SHP77 (cell line): ENCODE measurements at regions not wholly inside any gene's neighbourhood (a gene's known extent, or its start where the extent isn't known, plus 50 kb on each side); places are given as distances from the start of the nearest gene placed in this dataset.

Source experiments
- DNase-seq, 2 experiments: peaks; one replicate each; lab custom pipeline; 2025; lab: John Stamatoyannopoulos, UW

GRCh38 chr14:46147452-46147851 lies 504.1 kb downstream of the RPL10L start:
- DNase-seq: no peak

GRCh38 chr14:46147024-46147423 lies 504.6 kb downstream of the RPL10L start:
- no peak for DNase-seq

GRCh38 chr14:46140445-46140844 lies 511.1 kb downstream of the RPL10L start:
- DNase-seq: no peak

DNA sequence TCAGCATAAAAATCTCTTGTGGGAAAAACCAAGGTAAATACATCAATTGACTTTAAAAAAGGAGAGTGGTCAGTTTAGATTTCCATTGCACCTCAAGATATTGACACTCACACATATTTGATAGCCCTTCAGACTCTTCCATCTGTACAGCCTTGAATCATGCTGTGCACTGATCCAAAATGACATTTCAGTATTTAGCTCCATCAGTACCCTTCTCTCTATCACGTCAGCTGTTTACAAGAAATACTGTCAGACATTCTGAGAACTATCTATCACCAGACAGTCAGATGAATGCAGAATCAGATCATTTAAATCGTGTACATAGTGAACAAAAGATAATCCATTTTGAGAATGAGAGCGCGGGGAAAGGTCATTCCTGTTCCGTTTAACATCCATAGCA lies 511.9 kb downstream of the RPL10L start:
- no peak for DNase-seq

DNA sequence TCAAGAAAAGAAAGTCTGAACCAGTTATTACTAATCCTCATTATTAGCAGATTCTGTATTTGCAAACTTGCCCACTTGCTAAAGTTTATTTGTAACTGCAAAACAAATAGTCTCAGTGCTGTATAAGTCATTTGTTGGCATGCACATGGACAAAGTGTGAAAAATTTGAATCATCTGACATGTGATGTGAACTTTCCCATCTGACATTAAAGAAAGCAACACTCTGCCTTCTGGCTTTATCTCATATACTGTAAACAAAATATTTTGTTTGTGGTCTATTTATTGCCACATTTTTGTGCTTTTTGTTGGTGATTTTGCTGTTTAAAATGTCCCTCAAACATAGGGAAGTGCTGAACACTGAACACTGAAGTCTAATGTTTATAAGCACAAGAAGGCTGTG lies 513.8 kb downstream of the RPL10L start:
- DNase-seq: no peak

DNA sequence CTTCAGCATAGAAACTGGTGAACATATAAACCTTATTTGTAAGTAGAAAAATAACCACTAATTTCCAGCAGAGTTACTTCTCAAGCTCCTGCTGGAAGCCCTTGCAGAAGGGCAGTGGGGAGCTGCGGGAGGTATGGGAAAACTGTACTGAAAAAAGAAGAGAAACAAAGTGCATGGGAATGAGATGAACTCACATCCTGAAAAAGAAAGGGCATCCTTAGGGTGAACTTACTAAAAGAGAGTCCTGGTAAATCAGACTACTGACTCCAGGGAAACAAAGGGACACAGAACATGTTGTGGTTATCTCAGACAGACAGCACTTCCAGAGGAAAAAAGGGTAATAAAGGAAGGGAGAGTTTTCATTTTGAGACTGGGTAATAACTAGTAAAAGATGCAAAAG lies 515.1 kb downstream of the RPL10L start:
- no peak for DNase-seq

GRCh38 chr14:46108228-46108627 lies 543.4 kb downstream of the RPL10L start:
- DNase-seq: no peak

DNA sequence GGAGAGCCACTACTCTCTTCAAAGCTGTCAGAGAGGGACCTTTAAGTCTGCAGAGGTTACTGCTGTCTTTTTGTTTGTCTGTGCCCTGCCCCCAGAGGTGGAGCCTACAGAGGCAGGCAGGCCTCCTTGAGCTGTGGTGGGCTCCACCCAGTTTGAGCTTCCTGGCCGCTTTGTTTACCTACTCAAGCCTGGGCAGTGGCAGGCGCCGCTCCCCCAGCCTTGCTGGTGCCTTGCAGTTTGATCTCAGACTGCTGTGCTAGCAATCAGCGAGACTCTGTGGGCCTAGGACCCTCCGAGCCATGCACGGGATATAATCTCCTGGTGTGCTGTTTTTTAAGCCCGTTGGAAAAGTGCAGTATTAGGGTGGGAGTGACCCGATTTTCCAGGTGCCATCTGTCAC lies 550.7 kb downstream of the RPL10L start:
- peak in 1 of 2 experiments; percentile 23 for DNase-seq

DNA sequence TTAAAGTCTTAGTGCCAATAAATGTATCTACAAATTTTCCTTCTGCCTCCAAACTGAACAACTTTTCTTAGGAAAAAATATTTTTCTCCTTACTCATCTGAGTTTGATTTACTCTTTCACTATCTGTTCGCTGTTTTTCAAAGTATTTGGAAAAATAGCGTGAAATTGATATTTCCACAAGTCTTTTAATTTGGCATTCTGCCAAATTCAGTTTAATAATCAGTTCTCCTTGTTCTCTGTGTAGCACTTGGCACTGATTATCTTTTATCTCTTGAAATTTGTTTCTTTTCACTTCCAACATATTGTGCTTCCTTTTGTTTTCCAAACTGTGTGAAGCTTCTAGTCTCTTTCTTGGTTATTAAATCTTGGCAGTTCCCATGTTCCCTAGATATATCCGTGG lies 559.8 kb downstream of the RPL10L start:
- no peak for DNase-seq

DNA sequence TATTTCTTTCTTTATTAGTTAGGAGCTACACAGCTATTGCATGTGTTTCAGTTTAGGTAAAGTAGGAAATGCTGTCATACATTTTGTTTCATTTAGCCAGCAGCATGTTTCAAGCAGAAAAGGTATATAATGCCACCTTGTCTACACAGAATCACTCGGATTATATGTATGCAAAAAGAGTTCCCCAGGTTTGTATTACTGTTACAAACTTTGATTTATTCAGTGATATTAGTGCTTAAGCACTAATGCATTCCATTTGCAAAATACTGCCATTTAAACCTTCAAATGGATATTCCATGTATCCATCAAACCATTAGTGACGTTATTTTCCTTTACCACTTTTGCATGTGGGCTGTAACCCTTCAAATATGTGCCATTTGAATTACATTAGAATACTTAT lies 564.0 kb downstream of the RPL10L start:
- DNase-seq: no peak

- DNase-seq: no peak
Measured at GRCh38 chr14:46074061-46074460, 577.5 kb downstream of the RPL10L start.

- no peak for DNase-seq
Measured at GRCh38 chr14:46063872-46064271, 587.7 kb downstream of the RPL10L start.

GRCh38 chr14:46058964-46059563 lies 592.5 kb downstream of the RPL10L start:
- DNase-seq: no peak

DNA sequence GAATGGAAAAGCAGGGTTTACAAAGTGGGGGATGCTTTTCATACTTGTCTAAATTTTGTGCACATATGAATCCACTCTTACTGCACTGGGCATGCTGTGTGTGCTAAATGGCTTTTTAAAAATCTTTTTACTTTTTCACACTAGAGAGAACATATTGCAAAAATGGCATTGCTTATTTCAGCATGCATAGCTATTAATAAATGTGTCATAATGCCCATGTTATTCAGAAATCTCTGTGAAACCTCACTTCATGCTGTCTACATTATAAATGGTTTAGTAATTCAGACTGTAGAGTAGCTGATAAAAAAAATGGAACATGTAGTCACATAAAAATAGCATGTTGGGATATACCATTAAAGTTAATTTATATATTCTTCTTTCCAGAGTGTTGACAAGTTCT lies 593.8 kb downstream of the RPL10L start:
- no peak for DNase-seq

- DNase-seq: no peak
Measured at GRCh38 chr14:46054526-46054925, 597.1 kb downstream of the RPL10L start.

GRCh38 chr14:46053221-46053620 lies 598.4 kb downstream of the RPL10L start:
- DNase-seq: no peak

GRCh38 chr14:46051796-46052195 lies 599.8 kb downstream of the RPL10L start:
- DNase-seq: no peak

GRCh38 chr14:46048127-46048526 lies 603.5 kb downstream of the RPL10L start:
- peak; percentile 33 to 50 for DNase-seq

- DNase-seq: no peak
Measured at GRCh38 chr14:46036099-46036498, 615.5 kb downstream of the RPL10L start.

DNA sequence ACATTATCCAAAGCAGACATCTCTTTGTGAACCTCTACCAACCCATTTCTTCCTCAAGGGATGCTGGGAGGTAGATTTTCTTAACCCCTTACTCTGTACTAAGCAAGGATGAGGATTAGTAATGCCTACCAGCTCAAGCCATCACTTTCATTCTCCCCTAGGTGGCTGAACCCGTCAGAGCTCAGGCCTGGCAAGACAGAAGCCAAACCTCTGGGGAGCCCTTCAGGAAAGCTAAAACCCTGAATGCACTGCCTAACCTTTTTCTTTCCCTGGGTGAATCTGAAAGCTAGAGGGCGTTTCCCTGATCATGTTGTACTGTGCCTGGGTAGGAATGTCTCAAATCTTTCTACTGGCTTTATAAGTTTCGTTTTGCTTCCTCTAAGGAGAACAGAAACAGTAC lies 617.3 kb downstream of the RPL10L start:
- DNase-seq: no peak

DNA sequence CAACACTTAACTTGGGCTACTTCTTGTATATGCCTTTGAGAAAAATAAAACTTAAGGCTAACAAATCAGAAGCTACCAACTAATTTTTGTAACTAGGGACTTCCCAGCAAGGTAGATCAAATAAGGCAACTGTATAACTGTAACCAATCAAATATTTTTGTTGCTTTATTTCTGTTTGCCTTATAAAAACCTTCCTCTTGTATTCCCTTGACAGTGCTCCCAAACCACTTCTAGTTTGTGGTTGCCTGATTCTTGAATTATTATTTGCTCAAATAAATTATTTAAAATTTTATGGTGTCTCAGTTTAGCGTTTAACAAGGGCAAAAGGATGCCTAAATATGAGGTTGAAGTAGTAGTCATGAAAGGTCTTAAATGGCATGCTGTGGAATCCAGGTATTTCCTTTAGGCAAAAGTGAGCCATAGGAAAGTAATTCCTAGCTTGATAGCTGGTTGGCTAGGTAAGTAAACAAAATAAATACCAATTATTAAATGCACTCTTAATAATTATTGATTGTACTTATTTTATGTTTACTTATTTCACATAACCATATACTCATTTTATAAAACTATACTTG lies 632.6 kb downstream of the RPL10L start:
- DNase-seq: no peak

- no peak for DNase-seq
Measured at GRCh38 chr14:46008348-46008747, 643.2 kb downstream of the RPL10L start.

DNA sequence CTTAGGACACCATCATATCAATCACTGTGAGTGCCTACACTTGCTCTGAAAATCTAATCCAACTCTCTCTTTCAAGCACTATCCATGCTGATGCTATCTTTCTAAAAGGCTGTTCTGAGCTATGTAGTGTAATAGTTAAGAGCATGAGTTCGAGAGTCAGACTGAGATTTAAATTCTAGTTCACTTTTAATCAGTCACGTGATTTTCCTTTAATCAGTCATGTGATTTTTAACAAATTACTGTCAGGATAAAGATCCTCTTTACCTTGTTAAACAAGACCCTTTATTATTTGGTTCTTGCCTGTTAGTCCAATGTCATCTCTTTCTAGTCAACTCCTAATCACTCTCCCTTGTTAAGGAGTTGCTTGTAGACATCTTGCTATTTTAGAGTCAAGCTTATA lies 653.0 kb downstream of the RPL10L start:
- DNase-seq: no peak

- peak in 1 of 2 experiments; percentile 2 for DNase-seq
Measured at GRCh38 chr14:45990252-45990651, 661.3 kb downstream of the RPL10L start.
